Panc1 (cell line): ENCODE measurements at regions not wholly inside any gene's neighbourhood (a gene's known extent, or its start where the extent isn't known, plus 50 kb on each side); places are given as distances from the start of the nearest gene placed in this dataset.

Source experiments
- ATAC-seq: fragments of 200-7000 bp; cut with Tn5 transposase; 2 replicates; pipeline ENCODE4 v1.9.1; 2020; ENCODE audit warnings: mild to moderate bottlenecking, moderate library complexity
- BruUV-seq: library from RNA; stranded (reverse); fragments of 400-500 nt; replicated peaks from 2 replicates; lab custom pipeline; 2021; lab: Mats Ljungman, UMichigan
- CTCF ChIA-PET: fragments of 300-600 bp; sonication (Branson Sonifier 250); formaldehyde crosslinking; loops from one replicate; lab custom pipeline; 2022; ENCODE audit warnings: antibody characterized with exemption; lab: Charles Lee
- POLR2A ChIA-PET: fragments of 300-600 bp; sonication (Branson Sonifier 250); formaldehyde crosslinking; loops from one replicate; lab custom pipeline; 2022; ENCODE audit warnings: antibody characterized with exemption; lab: Charles Lee
- DNase-seq: peaks from one replicate; pipeline ENCODE4 v3.0.0-alpha.2; 2010; ENCODE audit warnings: low read depth, low spot score
- H3K27ac ChIP-seq: 2 replicates; pipeline ENCODE4 v1.5.1; 2011; ENCODE audit warnings: mild to moderate bottlenecking, low read length, inconsistent platforms
- H3K27me3 ChIP-seq: fragments of 200-500 bp; sonication (Bioruptor generic); 2 replicates; pipeline ENCODE4 v1.6.0; 2014; ENCODE audit warnings: low read length, inconsistent platforms; ENCODE audit not compliant: control insufficient read depth, insufficient read depth
- H3K36me3 ChIP-seq: fragments of 200-500 bp; sonication (Bioruptor generic); 2 replicates; pipeline ENCODE4 v1.5.1; 2014; ENCODE audit warnings: inconsistent platforms, mild to moderate bottlenecking, low read length, moderate library complexity; ENCODE audit not compliant: control insufficient read depth, insufficient read depth
- H3K4me1 ChIP-seq: 2 replicates; pipeline ENCODE4 v1.5.1; 2011; ENCODE audit warnings: inconsistent platforms, mild to moderate bottlenecking, low read length, moderate library complexity; ENCODE audit not compliant: control insufficient read depth, insufficient read depth
- H3K4me3 ChIP-seq, 2 experiments: 2 replicates each; pipeline ENCODE4 v1.5.1; 2011 to 2012; ENCODE audit warnings: low read depth in 2 of 2, low read length in 2 of 2, mild to moderate bottlenecking in 2 of 2, inconsistent platforms in 1 of 2, moderate library complexity in 1 of 2
- H3K9me3 ChIP-seq: fragments of 200-500 bp; sonication (Bioruptor generic); 2 replicates; pipeline ENCODE4 v1.5.1; 2014; ENCODE audit warnings: low read depth, mild to moderate bottlenecking, inconsistent platforms, low read length, moderate library complexity; ENCODE audit not compliant: control insufficient read depth, insufficient read depth
- CTCF ChIP-seq: fragments of 450-650 bp; IDR thresholded peaks from 2 replicates; pipeline ENCODE4 v1.5.1; 2017; ENCODE audit warnings: mild to moderate bottlenecking
- POLR2AphosphoS5 ChIP-seq: IDR thresholded peaks from 2 replicates; pipeline ENCODE4 v1.6.1; 2012; ENCODE audit warnings: mild to moderate bottlenecking, low read depth, low read length, moderate library complexity
- SIN3A ChIP-seq: IDR thresholded peaks from 2 replicates; pipeline ENCODE4 v1.6.1; 2012; ENCODE audit warnings: low read depth, mild to moderate bottlenecking, low read length, moderate library complexity, borderline replicate concordance; ENCODE audit not compliant: insufficient read depth
- TCF7L2 ChIP-seq: IDR thresholded peaks from 2 replicates; pipeline ENCODE4 v1.6.1; 2011; ENCODE audit warnings: mild to moderate bottlenecking, low read depth, low read length, inconsistent platforms
- in situ Hi-C: cut with HindIII; loops from 2 replicates; pipeline ENCODE4 v1.10.0; 2016; ENCODE audit warnings: low sequenced_read_pairs, low pct_unique_long_range_greater_than_20kb
- intact Hi-C: fragments of 100-400 bp; cut with micrococcal nuclease; formaldehyde crosslinking; loops from one replicate; pipeline ENCODE4 v1.10.0; 2022; ENCODE audit not compliant: unreplicated experiment
- TF ChIP-seq, protein P1 (sequence below), 2 experiments: IDR thresholded peaks; 2 replicates each; pipeline ENCODE4 v1.6.1; 2011 to 2012; ENCODE audit warnings: low read depth in 2 of 2, control low read depth in 1 of 2, low read length in 1 of 2, mild to moderate bottlenecking in 1 of 2, moderate library complexity in 1 of 2; ENCODE audit not compliant: insufficient read depth in 1 of 2

DNA sequence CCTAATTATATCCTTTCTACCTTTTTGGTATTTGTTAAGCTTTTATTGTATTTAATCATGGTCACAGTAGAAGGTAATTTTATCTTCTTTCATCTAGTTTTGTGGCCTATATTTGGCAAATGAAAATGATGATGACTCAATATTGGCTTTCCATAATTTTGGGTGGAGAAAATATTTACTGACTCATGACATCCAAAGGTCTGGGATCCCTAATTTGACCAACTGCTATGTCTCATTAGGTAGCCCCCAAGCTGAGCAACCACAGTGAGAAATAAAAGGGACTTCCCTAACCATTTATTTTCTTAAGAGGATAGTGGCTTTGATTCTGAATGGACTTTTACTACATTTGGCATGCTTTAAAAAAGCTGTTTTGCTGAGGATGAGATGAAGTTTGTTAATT is 289.5 kb downstream of the RMST start:
- no peaks in the 10 kb centered on the region for H3K4me1 ChIP-seq
- no peak for TF ChIP-seq SIN3A
- no peak for TF ChIP-seq POLR2AphosphoS5
- no peak for TF ChIP-seq CTCF
- TF ChIP-seq, protein P1, sequence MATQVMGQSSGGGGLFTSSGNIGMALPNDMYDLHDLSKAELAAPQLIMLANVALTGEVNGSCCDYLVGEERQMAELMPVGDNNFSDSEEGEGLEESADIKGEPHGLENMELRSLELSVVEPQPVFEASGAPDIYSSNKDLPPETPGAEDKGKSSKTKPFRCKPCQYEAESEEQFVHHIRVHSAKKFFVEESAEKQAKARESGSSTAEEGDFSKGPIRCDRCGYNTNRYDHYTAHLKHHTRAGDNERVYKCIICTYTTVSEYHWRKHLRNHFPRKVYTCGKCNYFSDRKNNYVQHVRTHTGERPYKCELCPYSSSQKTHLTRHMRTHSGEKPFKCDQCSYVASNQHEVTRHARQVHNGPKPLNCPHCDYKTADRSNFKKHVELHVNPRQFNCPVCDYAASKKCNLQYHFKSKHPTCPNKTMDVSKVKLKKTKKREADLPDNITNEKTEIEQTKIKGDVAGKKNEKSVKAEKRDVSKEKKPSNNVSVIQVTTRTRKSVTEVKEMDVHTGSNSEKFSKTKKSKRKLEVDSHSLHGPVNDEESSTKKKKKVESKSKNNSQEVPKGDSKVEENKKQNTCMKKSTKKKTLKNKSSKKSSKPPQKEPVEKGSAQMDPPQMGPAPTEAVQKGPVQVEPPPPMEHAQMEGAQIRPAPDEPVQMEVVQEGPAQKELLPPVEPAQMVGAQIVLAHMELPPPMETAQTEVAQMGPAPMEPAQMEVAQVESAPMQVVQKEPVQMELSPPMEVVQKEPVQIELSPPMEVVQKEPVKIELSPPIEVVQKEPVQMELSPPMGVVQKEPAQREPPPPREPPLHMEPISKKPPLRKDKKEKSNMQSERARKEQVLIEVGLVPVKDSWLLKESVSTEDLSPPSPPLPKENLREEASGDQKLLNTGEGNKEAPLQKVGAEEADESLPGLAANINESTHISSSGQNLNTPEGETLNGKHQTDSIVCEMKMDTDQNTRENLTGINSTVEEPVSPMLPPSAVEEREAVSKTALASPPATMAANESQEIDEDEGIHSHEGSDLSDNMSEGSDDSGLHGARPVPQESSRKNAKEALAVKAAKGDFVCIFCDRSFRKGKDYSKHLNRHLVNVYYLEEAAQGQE (IDR thresholded peaks at IDR 0.05; ENCODE audit: insufficient read depth in 1 of 2, low read depth in 2 of 2, low read length in 1 of 2) = no peak
- TF ChIP-seq TCF7L2 = no peak
- no peaks in the 10 kb centered on the region for H3K27me3 ChIP-seq
- no peak overlapping the region for H3K4me3 ChIP-seq
- H3K9me3 ChIP-seq = no peaks in the 10 kb centered on the region
- intact Hi-C loops (no loop called here), in situ Hi-C loops (no loop called here)
- ChIA-PET POLR2A (no interaction called here), CTCF (no interaction called here)
- ATAC-seq = no peak
- no peaks in the 10 kb centered on the region for H3K36me3 ChIP-seq
- H3K27ac ChIP-seq = no peak overlapping the region
- DNase-seq = no peak
- no TSS peak for BruUV-seq

DNA sequence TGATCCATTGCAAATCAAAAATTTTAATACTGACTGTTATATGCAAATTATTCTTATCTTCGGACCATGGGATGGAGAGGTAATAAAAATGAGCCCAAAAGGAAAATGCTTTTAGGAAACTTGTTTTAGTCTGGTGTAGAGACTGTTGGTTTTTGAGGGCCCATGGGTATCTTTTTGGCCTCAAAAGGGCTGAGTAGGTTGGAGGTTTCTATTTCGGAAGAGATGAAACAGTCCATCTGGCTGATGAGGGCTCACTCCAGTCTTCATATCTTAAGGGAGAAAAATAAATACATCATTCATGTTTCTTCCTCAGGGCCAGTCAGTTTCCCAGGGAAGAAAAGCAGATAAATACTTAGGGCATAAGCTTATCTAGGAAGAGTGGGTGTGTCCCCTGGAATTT is 290.7 kb downstream of the RMST start:
- no peaks in the 10 kb centered on the region for H3K4me1 ChIP-seq
- intact Hi-C loops = no loop called here
- no peaks in the 10 kb centered on the region for H3K27me3 ChIP-seq
- no TSS peak for BruUV-seq
- POLR2A ChIA-PET = no interaction called here
- CTCF ChIA-PET = no interaction called here
- no peak overlapping the region for H3K4me3 ChIP-seq
- ATAC-seq = no peak
- no peak for DNase-seq
- TF ChIP-seq, protein P1 (IDR thresholded peaks at IDR 0.05; ENCODE audit: insufficient read depth in 1 of 2, low read depth in 2 of 2, low read length in 1 of 2) = no peak
- TF ChIP-seq CTCF (no peak), SIN3A (no peak), TCF7L2 (no peak), POLR2AphosphoS5 (no peak)
- no peak overlapping the region for H3K27ac ChIP-seq
- no peaks in the 10 kb centered on the region for H3K9me3 ChIP-seq
- in situ Hi-C loops = no loop called here
- H3K36me3 ChIP-seq = no peaks in the 10 kb centered on the region
